HepG2 (cell line): ENCODE measurements at regions not wholly inside any gene's neighbourhood (a gene's known extent, or its start where the extent isn't known, plus 50 kb on each side); places are given as distances from the start of the nearest gene placed in this dataset.
A peak's percentile ranks its signal among the peaks of the same experiment; 100 is the strongest.

ENCODE experiments used
- ARID2 ChIP-seq: sonication (generic); formaldehyde crosslinking; IDR thresholded peaks from 2 replicates; pipeline ENCODE4 v1.8.1; 2022; ENCODE audit warnings: mild to moderate bottlenecking, missing genetic modification reagents, borderline replicate concordance
- ATAD3A ChIP-seq: sonication (generic); formaldehyde crosslinking; IDR thresholded peaks from 2 replicates; pipeline ENCODE4 v1.4.0; 2020; ENCODE audit warnings: missing genetic modification reagents
- ATM ChIP-seq: fragments of 450-650 bp; IDR thresholded peaks from 2 replicates; pipeline ENCODE4 v1.7.1; 2017; ENCODE audit warnings: mild to moderate bottlenecking, borderline replicate concordance
- BCLAF1 ChIP-seq: fragments of 450-650 bp; IDR thresholded peaks from 2 replicates; pipeline ENCODE4 v1.6.1; 2017; ENCODE audit warnings: mild to moderate bottlenecking
- BRCA1 ChIP-seq: sonication (generic); formaldehyde crosslinking; IDR thresholded peaks from 2 replicates; pipeline ENCODE4 v1.4.0; 2020; ENCODE audit warnings: missing genetic modification reagents
- FLYWCH1 ChIP-seq: sonication (generic); formaldehyde crosslinking; IDR thresholded peaks from 2 replicates; pipeline ENCODE4 v1.8.1; 2023; ENCODE audit warnings: mild to moderate bottlenecking, missing genetic modification reagents
- KDM3A ChIP-seq: IDR thresholded peaks from 2 replicates; pipeline ENCODE4 v1.6.1; 2018; ENCODE audit warnings: low read depth, missing compliant biosample characterization
- RBM22 ChIP-seq: fragments of 200-400 bp; formaldehyde crosslinking; optimal IDR thresholded peaks from 2 replicates; pipeline ENCODE3; 2017; ENCODE audit warnings: mild to moderate bottlenecking, low read length, moderate library complexity
- SP5 ChIP-seq: IDR thresholded peaks from 2 replicates; pipeline ENCODE4 v1.6.1; 2016; ENCODE audit warnings: low read depth, borderline replicate concordance
- ZBTB42 ChIP-seq: sonication (generic); formaldehyde crosslinking; IDR thresholded peaks from 2 replicates; pipeline ENCODE4 v1.5.0; 2020; ENCODE audit warnings: mild to moderate bottlenecking, missing genetic modification reagents
- ZNF234 ChIP-seq: sonication (generic); formaldehyde crosslinking; conservative IDR thresholded peaks from 2 replicates; pipeline ENCODE4 v1.5.1; 2020; ENCODE audit warnings: mild to moderate bottlenecking, missing genetic modification reagents
- ZNF292 ChIP-seq: sonication (generic); formaldehyde crosslinking; IDR thresholded peaks from 2 replicates; pipeline ENCODE4 v1.8.1; 2022; ENCODE audit warnings: mild to moderate bottlenecking, low read depth, missing genetic modification reagents, borderline replicate concordance
- ZNF501 ChIP-seq: sonication (generic); formaldehyde crosslinking; IDR thresholded peaks from 2 replicates; pipeline ENCODE4 v1.5.1; 2020; ENCODE audit warnings: mild to moderate bottlenecking, moderate library complexity, missing genetic modification reagents
- ZNF580 ChIP-seq: IDR thresholded peaks from 2 replicates; pipeline ENCODE4 v1.6.1; 2016; ENCODE audit warnings: low read depth, borderline replicate concordance
- ZNF616 ChIP-seq: sonication (generic); formaldehyde crosslinking; IDR thresholded peaks from 2 replicates; pipeline ENCODE4 v1.5.0; 2020; ENCODE audit warnings: low read depth, mild to moderate bottlenecking, missing genetic modification reagents
- ZSCAN30 ChIP-seq: sonication (generic); formaldehyde crosslinking; IDR thresholded peaks from 2 replicates; pipeline ENCODE4 v1.5.0; 2020; ENCODE audit warnings: mild to moderate bottlenecking, missing genetic modification reagents
- TF ChIP-seq, protein P1 (sequence below): sonication (generic); formaldehyde crosslinking; IDR thresholded peaks from 2 replicates; pipeline ENCODE4 v1.5.0; 2020; ENCODE audit warnings: missing genetic modification reagents
- TF ChIP-seq, protein P2 (sequence below): sonication (generic); formaldehyde crosslinking; IDR thresholded peaks from 2 replicates; pipeline ENCODE4 v1.4.0; 2020; ENCODE audit warnings: mild to moderate bottlenecking, low read depth, missing genetic modification reagents
- TF ChIP-seq, protein P3 (sequence below): sonication (generic); formaldehyde crosslinking; IDR thresholded peaks from 2 replicates; pipeline ENCODE4 v1.9.0; 2022; ENCODE audit warnings: low read depth, missing genetic modification reagents
- TF ChIP-seq, protein P4 (sequence below): sonication (generic); formaldehyde crosslinking; IDR thresholded peaks from 2 replicates; pipeline ENCODE4 v1.4.0; 2020; ENCODE audit warnings: missing genetic modification reagents

DNA sequence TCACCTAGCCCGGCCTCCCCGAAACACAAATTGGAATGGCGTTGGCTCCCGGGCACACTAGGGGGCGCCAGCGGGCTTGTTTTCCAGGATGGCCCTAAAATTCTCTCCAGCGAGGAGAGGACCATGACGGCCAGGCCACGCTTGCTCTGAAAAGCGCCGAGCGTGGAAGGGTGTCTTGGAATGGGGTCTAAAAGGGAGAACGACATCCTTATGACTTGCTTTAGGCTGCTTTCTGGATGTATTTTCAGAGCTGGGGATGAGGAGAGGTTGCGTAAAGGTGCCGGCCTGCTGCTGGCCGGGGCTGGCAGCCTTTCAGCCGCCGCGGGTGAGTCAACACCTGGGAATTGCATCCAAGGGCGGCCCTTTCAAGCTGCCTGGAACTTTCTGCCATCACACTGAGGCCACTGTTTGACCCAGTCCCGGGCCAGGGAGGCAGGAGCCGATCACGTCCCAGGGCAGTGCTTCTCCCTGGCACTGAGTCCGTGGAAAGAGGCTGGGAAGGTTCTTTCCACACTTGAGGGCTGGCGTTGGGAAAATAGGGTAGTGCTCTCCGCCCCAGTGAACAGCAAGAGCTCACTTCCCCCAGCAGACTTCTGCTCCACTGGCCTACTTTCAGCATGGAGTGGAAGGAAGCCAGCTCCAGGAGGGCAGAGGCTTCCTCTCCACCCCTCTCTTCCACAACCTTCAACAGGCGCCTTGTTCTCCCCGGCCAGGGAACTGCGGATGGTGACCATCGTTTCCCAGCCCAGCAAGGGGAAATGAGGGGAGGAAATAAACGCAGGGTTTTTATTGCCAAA lies 216.2 kb downstream of the TTC8 start (continued):
- TF ChIP-seq ZNF616 (no peak), BRCA1 (CRISPR knock-in tag) (no peak; the same call in 1 of the 2 replicates), ZNF292 (CRISPR knock-in tag) (peak; percentile 91), ARID2 (no peak), BCLAF1 (no peak), ZBTB42 (CRISPR knock-in tag) (no peak), SP5 (0 out of 2 replicates have a peak, but pooled peaks have one; percentile 53), ATAD3A (CRISPR knock-in tag) (no peak), ZNF580 (CRISPR knock-in tag) (peak; percentile 78; the same call in 1 of the 2 replicates), ZNF234 (CRISPR knock-in tag) (no peak), ATM (no peak), FLYWCH1 (CRISPR knock-in tag) (no peak), RBM22 (no peak), ZSCAN30 (CRISPR knock-in tag) (no peak), KDM3A (CRISPR knock-in tag) (0 out of 2 replicates have a peak, but pooled peaks have one; percentile 34), ZNF501 (CRISPR knock-in tag) (peak; percentile 95)
- TF ChIP-seq, protein P1, sequence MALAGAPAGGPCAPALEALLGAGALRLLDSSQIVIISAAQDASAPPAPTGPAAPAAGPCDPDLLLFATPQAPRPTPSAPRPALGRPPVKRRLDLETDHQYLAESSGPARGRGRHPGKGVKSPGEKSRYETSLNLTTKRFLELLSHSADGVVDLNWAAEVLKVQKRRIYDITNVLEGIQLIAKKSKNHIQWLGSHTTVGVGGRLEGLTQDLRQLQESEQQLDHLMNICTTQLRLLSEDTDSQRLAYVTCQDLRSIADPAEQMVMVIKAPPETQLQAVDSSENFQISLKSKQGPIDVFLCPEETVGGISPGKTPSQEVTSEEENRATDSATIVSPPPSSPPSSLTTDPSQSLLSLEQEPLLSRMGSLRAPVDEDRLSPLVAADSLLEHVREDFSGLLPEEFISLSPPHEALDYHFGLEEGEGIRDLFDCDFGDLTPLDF (CRISPR knock-in tag), result no peak
- TF ChIP-seq, protein P2, sequence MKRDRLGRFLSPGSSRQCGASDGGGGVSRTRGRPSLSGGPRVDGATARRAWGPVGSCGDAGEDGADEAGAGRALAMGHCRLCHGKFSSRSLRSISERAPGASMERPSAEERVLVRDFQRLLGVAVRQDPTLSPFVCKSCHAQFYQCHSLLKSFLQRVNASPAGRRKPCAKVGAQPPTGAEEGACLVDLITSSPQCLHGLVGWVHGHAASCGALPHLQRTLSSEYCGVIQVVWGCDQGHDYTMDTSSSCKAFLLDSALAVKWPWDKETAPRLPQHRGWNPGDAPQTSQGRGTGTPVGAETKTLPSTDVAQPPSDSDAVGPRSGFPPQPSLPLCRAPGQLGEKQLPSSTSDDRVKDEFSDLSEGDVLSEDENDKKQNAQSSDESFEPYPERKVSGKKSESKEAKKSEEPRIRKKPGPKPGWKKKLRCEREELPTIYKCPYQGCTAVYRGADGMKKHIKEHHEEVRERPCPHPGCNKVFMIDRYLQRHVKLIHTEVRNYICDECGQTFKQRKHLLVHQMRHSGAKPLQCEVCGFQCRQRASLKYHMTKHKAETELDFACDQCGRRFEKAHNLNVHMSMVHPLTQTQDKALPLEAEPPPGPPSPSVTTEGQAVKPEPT, result peak; percentile 74; the same call in 1 of the 2 replicates
- TF ChIP-seq, protein P3, sequence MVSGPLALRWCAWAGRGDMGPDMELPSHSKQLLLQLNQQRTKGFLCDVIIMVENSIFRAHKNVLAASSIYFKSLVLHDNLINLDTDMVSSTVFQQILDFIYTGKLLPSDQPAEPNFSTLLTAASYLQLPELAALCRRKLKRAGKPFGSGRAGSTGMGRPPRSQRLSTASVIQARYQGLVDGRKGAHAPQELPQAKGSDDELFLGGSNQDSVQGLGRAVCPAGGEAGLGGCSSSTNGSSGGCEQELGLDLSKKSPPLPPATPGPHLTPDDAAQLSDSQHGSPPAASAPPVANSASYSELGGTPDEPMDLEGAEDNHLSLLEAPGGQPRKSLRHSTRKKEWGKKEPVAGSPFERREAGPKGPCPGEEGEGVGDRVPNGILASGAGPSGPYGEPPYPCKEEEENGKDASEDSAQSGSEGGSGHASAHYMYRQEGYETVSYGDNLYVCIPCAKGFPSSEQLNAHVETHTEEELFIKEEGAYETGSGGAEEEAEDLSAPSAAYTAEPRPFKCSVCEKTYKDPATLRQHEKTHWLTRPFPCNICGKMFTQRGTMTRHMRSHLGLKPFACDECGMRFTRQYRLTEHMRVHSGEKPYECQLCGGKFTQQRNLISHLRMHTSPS (CRISPR knock-in tag), result peak; percentile 84; the same call in 1 of the 2 replicates
- TF ChIP-seq, protein P4, sequence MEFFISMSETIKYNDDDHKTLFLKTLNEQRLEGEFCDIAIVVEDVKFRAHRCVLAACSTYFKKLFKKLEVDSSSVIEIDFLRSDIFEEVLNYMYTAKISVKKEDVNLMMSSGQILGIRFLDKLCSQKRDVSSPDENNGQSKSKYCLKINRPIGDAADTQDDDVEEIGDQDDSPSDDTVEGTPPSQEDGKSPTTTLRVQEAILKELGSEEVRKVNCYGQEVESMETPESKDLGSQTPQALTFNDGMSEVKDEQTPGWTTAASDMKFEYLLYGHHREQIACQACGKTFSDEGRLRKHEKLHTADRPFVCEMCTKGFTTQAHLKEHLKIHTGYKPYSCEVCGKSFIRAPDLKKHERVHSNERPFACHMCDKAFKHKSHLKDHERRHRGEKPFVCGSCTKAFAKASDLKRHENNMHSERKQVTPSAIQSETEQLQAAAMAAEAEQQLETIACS (CRISPR knock-in tag), result no peak
